ENCODE measurements at regions not wholly inside any gene's neighbourhood (a gene's known extent, or its start where the extent isn't known, plus 50 kb on each side); places are given as distances from the start of the nearest gene placed in this dataset.

GRCh38 chr6:5923840-5924239, 82.9 kb downstream of the NRN1 start:
- CTCF ChIA-PET: interaction anchor here (1.3 kb wide), 1 partner anchor 24 kb away, joined by 4 read pairs; no protein-coding TSS in a partner anchor
- peaks cover 8% of the 10 kb centered on the region for H3K27me3 Mint-ChIP-seq
- ATAC-seq (no peak), DNase-seq (no peak)
- H3K4me1 Mint-ChIP-seq: no peaks in the 10 kb centered on the region
- POLR2A ChIA-PET: no interaction called here
- no peak overlapping the region for H3K4me3 Mint-ChIP-seq
- H3K9me3 Mint-ChIP-seq (ENCODE audit: low read depth): peaks cover 9% of the 10 kb centered on the region
- intact Hi-C loops (cut with DNase I, micrococcal nuclease): no loop called here
- no peak overlapping the region for H3K27ac Mint-ChIP-seq
- H3K36me3 Mint-ChIP-seq (ENCODE audit: low read depth): no peaks in the 10 kb centered on the region

- CTCF ChIA-PET: interaction anchor here (0.5 to 1.3 kb wide), 2 partner anchors 26 to 113 kb away, joined by 3 to 4 read pairs; no protein-coding TSS in a partner anchor
- Mint-ChIP-seq H3K27me3 (peaks cover 8% of the 10 kb centered on the region), H3K4me3 (no peak overlapping the region), H3K27ac (no peak overlapping the region), H3K9me3 (ENCODE audit: low read depth) (peaks cover 9% of the 10 kb centered on the region), H3K36me3 (ENCODE audit: low read depth) (no peaks in the 10 kb centered on the region), H3K4me1 (no peaks in the 10 kb centered on the region)
- POLR2A ChIA-PET: no interaction called here
- no peak for ATAC-seq
- no peak for DNase-seq
- intact Hi-C loops (cut with DNase I, micrococcal nuclease): no loop called here
Measured at GRCh38 chr6:5922230-5922629, 84.5 kb downstream of the NRN1 start.

DNA sequence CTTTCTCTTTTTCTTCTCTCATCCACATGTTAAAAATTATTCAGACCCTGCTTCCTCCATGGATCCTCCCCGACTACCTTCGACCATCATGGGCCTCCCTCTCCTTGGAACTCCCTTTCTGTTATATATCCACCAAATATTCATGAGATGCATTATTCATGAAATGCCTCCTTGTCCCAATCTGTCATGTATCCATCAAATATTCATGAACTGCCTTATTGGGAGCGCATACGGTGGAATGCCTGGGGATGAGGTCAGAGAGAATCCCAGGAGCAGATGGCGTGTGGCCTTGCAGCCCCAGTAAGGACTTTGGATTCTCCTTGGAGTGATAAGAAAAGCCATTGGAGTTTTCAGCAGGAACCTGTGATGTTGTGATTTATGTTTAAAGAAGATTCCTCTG, 97.0 kb downstream of the NRN1 start:
- no peaks in the 10 kb centered on the region for H3K36me3 Mint-ChIP-seq (ENCODE audit: low read depth)
- no peaks in the 10 kb centered on the region for H3K27me3 Mint-ChIP-seq
- peaks cover 2% of the 10 kb centered on the region for H3K9me3 Mint-ChIP-seq (ENCODE audit: low read depth)
- no peak for DNase-seq
- H3K4me3 Mint-ChIP-seq: no peak overlapping the region
- POLR2A ChIA-PET: no interaction called here
- intact Hi-C loops (cut with DNase I, micrococcal nuclease): no loop called here
- CTCF ChIA-PET: no interaction called here
- no peak for ATAC-seq
- no peaks in the 10 kb centered on the region for H3K4me1 Mint-ChIP-seq
- no peak overlapping the region for H3K27ac Mint-ChIP-seq

DNA sequence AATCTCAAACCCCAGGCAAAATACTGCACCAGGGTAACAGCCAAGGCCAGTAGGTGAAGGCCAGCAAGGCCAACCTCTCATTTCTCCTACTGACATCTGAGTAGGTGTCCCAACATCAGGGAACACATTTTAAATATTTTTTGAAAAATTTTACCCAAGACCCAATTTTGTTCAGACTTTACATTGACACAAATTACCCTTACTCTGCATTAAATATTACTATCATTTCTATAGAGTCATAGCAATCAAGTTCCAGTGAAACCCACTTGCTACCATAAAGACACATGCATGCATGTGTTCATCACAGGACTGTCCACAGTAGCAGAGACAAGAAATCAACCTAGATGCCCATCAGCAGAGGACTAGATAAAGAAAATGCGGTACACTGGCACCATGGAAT, 99.9 kb downstream of the NRN1 start:
- Mint-ChIP-seq H3K4me1 (no peaks in the 10 kb centered on the region), H3K4me3 (no peak overlapping the region), H3K9me3 (ENCODE audit: low read depth) (no peaks in the 10 kb centered on the region), H3K27me3 (no peaks in the 10 kb centered on the region), H3K27ac (no peak overlapping the region), H3K36me3 (ENCODE audit: low read depth) (no peaks in the 10 kb centered on the region)
- intact Hi-C loops (cut with DNase I, micrococcal nuclease): no loop called here
- CTCF ChIA-PET: no interaction called here
- ATAC-seq (no peak), DNase-seq (no peak)
- POLR2A ChIA-PET: no interaction called here

- no peak for ATAC-seq
- H3K36me3 Mint-ChIP-seq (ENCODE audit: low read depth): no peaks in the 10 kb centered on the region
- no peaks in the 10 kb centered on the region for H3K27me3 Mint-ChIP-seq
- H3K4me3 Mint-ChIP-seq: no peak overlapping the region
- POLR2A ChIA-PET: no interaction called here
- CTCF ChIA-PET: no interaction called here
- no peak overlapping the region for H3K27ac Mint-ChIP-seq
- no peaks in the 10 kb centered on the region for H3K9me3 Mint-ChIP-seq (ENCODE audit: low read depth)
- no peak for DNase-seq
- no peaks in the 10 kb centered on the region for H3K4me1 Mint-ChIP-seq
- intact Hi-C loops (cut with DNase I, micrococcal nuclease): no loop called here
Measured at GRCh38 chr6:5906340-5906670, 100.4 kb downstream of the NRN1 start.

DNA sequence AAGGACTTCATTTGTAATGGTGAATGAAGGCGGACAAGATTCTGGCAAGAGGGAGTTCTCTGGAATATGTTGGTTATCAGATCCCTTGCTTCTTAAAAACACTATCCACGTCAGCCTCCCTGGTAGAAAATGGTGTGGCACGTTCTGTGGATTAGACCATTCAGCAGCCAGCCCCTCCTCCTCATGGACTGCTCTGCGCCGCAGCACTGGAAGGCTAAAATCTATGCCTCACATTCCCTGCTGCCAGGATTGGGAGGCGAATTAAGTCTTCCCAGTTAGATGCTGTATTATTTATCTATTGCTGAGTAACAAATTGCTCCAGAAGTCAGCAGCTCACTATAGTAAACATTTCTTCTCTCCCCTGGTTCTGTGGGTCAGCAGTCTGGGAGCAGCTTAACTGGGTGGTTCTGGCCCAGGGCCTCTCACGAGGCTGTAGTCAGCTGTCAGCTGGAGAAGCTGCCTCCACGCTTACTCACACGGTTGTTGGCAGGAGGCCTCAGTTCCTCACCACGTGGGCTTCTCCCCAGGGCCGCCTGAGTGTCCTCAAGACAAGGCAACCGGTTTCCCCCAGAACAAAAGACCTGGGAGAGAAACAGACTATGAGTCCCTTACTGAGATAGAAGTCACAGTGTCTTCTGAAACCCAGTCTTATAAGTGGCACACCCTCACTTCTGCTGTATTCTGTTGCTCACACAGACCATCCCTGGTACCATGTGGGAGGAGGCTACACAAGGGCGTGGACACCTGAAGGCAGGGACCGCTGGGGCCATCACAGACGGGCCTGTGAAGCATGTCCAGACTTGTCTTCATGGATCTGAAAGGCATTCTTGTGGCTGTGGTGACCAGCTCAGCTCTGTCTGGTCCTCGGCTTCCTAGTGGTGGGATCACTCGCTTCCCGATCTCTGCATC, 101.0 kb downstream of the NRN1 start:
- ChIA-PET CTCF (no interaction called here), POLR2A (no interaction called here)
- H3K27ac Mint-ChIP-seq: no peak overlapping the region
- H3K27me3 Mint-ChIP-seq: no peaks in the 10 kb centered on the region
- H3K36me3 Mint-ChIP-seq (ENCODE audit: low read depth): no peaks in the 10 kb centered on the region
- H3K4me3 Mint-ChIP-seq: no peak overlapping the region
- no peaks in the 10 kb centered on the region for H3K9me3 Mint-ChIP-seq (ENCODE audit: low read depth)
- H3K4me1 Mint-ChIP-seq: no peaks in the 10 kb centered on the region
- intact Hi-C loops (cut with DNase I, micrococcal nuclease): no loop called here
- ATAC-seq (no peak), DNase-seq (no peak)

DNA sequence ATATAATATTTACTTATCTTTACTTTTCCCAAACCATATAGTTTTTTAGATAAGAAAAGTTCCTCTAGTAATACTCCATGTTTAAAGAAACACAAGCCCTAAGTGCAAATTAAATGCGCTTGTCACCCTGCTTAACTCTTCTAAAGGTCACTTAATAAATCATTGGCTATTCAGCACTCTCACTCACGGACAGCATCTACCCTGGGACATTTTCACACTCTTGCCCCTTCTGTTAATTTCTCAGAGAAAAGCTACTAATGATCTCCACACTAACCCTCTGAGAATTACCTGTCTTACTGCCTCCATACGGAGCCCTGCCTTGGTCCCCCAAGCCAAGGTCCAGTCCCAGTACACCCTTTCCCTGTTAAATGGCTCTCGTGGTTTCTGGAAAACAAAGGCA, 102.2 kb downstream of the NRN1 start:
- H3K9me3 Mint-ChIP-seq (ENCODE audit: low read depth): no peaks in the 10 kb centered on the region
- CTCF ChIA-PET: no interaction called here
- ATAC-seq: no peak

DNA sequence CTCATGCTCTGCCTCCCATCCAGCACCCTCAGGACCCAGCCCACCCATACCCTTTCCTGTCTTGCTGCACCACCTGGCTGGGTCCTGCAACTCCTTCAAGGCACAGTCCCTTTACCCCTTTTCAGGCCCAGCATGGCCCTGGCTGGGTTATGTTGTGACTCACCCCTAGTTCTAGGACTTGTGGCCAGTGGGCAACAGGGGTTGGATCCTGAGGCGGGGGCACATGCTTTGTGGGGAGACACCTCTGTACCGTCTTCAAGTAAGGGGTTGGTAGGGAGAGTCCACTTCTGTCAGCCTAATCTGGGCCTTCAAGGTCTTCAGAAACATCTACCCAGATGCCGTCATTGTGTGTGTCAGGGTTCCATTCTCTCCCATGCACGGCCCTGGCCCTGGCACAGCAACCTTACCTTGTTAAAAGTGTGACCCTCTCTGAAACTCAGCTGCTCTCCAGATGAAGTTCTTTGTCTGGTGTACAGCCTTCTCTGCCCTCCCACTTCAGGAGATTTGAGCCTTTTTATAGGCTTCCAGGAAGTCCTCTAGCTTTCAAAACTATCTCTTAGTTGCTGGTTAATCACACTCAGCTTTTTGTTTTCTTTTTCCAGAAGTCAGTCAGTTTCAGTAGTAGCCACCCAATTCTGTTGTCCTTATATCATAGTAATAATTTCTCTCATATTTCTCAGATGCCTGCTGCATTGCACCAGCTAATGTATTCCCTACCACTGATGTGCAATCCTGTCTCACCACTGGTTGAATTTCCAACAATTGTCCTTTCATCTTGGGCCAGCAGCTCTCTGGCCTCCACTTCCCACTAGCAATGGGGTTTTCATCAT, 107.3 kb downstream of the NRN1 start:
- intact Hi-C loops (cut with DNase I, micrococcal nuclease): no loop called here
- Mint-ChIP-seq H3K4me3 (no peak overlapping the region), H3K9me3 (ENCODE audit: low read depth) (no peaks in the 10 kb centered on the region), H3K4me1 (no peaks in the 10 kb centered on the region), H3K27ac (no peak overlapping the region), H3K36me3 (ENCODE audit: low read depth) (no peaks in the 10 kb centered on the region), H3K27me3 (no peaks in the 10 kb centered on the region)
- DNase-seq (no peak), ATAC-seq (no peak)
- ChIA-PET POLR2A (no interaction called here), CTCF (interaction anchor here (0.6 to 1.0 kb wide), 4 partner anchors 9 to 752 kb away, joined by 3 read pairs; no protein-coding TSS in a partner anchor)

More for the DNA sequence above, 102.2 kb downstream of the NRN1 start:
- no peak overlapping the region for H3K27ac Mint-ChIP-seq
- POLR2A ChIA-PET: no interaction called here
- no peak for DNase-seq
- H3K4me3 Mint-ChIP-seq: no peak overlapping the region
- no peaks in the 10 kb centered on the region for H3K27me3 Mint-ChIP-seq
- intact Hi-C loops (cut with DNase I, micrococcal nuclease): no loop called here
- no peaks in the 10 kb centered on the region for H3K4me1 Mint-ChIP-seq
- no peaks in the 10 kb centered on the region for H3K36me3 Mint-ChIP-seq (ENCODE audit: low read depth)

DNA sequence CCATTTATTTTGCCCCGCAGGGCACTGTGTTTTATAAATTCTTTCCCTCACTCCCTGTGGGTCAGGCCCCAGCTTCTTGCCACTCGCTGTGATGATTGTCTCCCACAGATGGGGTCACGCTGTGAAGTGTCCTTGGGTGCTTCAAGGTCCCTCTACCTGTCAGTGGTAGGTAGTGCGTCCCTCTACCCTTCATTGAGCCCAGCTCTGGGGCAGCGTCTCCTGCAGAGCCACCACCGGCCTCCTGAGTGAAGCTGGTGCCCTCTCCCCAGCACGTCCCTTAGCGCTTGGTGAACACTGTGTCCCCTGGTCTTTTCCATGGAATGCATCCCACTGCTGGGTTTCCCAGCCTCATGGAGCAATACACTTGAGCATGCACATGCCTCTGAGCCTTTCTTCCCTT, 108.2 kb downstream of the NRN1 start:
- Mint-ChIP-seq H3K27me3 (no peaks in the 10 kb centered on the region), H3K4me3 (no peak overlapping the region), H3K36me3 (ENCODE audit: low read depth) (no peaks in the 10 kb centered on the region), H3K9me3 (ENCODE audit: low read depth) (no peaks in the 10 kb centered on the region), H3K4me1 (no peaks in the 10 kb centered on the region), H3K27ac (no peak overlapping the region)
- ATAC-seq (no peak), DNase-seq (no peak)
- ChIA-PET CTCF (no interaction called here), POLR2A (no interaction called here)
- intact Hi-C loops (cut with DNase I, micrococcal nuclease): no loop called here

- CTCF ChIA-PET: no interaction called here
Measured at GRCh38 chr6:5898102-5898501, 108.6 kb downstream of the NRN1 start.

GRCh38 chr6:5896476-5897200, 110.1 kb downstream of the NRN1 start:
- CTCF ChIA-PET: interaction anchor here (0.9 kb wide), 1 partner anchor 236 kb away, joined by 3 read pairs; no protein-coding TSS in a partner anchor
- POLR2A ChIA-PET: no interaction called here
- no peak for DNase-seq
- no peaks in the 10 kb centered on the region for H3K36me3 Mint-ChIP-seq (ENCODE audit: low read depth)
- peaks cover 7% of the 10 kb centered on the region for H3K4me1 Mint-ChIP-seq
- no peak overlapping the region for H3K27ac Mint-ChIP-seq
- H3K9me3 Mint-ChIP-seq (ENCODE audit: low read depth): no peaks in the 10 kb centered on the region
- no peak overlapping the region for H3K4me3 Mint-ChIP-seq
- H3K27me3 Mint-ChIP-seq: no peaks in the 10 kb centered on the region
- intact Hi-C loops (cut with DNase I, micrococcal nuclease): no loop called here
- ATAC-seq: no peak

More at GRCh38 chr6:5898102-5898501, 108.6 kb downstream of the NRN1 start:
- no peak overlapping the region for H3K27ac Mint-ChIP-seq
- no peaks in the 10 kb centered on the region for H3K9me3 Mint-ChIP-seq (ENCODE audit: low read depth)
- intact Hi-C loops (cut with DNase I, micrococcal nuclease): no loop called here
- POLR2A ChIA-PET: no interaction called here
- ATAC-seq (no peak), DNase-seq (no peak)
- H3K4me3 Mint-ChIP-seq: no peak overlapping the region
- H3K4me1 Mint-ChIP-seq: no peaks in the 10 kb centered on the region
- no peaks in the 10 kb centered on the region for H3K36me3 Mint-ChIP-seq (ENCODE audit: low read depth)
- no peaks in the 10 kb centered on the region for H3K27me3 Mint-ChIP-seq

All from activated CD4-positive, alpha-beta T cell treated with anti-CD3 and anti-CD28 coated beads for 36 hours (primary cell).